ENCODE measurements at regions not wholly inside any gene's neighbourhood (a gene's known extent, or its start where the extent isn't known, plus 50 kb on each side); places are given as distances from the start of the nearest gene placed in this dataset.

DNA sequence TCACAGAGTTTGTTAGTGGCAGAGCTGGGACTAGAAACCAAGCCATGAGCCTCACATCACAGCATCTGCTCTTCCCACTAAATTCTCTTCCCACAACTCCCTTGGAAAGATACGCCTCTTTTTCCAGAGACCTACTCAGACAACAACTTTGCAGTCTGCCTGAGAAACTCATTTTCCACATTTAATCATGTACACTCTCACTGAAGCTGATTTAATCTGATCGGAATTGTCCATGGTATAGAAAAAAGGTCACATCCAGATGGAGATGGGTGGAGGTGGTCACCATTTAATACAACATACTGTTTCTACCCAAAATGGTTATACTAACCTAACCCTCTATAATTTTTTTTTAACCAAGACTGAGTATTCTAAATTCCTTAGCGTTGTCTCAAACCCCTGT is 366.2 kb downstream of the ENC1 start (continued):
- TF ChIP-seq SIN3A (IDR thresholded peaks at IDR 0.05; ENCODE audit: low read depth, low read length) (no peak), POLR2A (IDR thresholded peaks at IDR 0.05; ENCODE audit: low read depth, low read length) (no peak), ZZZ3 (IDR thresholded peaks at IDR 0.05; ENCODE audit: control insufficient read depth, insufficient read length, low read depth) (no peak), CBX3 (IDR thresholded peaks at IDR 0.05; ENCODE audit: borderline replicate concordance, low read depth) (no peak), TBL1XR1 (IDR thresholded peaks at IDR 0.05; ENCODE audit: low read depth, low read length) (no peak)

DNA sequence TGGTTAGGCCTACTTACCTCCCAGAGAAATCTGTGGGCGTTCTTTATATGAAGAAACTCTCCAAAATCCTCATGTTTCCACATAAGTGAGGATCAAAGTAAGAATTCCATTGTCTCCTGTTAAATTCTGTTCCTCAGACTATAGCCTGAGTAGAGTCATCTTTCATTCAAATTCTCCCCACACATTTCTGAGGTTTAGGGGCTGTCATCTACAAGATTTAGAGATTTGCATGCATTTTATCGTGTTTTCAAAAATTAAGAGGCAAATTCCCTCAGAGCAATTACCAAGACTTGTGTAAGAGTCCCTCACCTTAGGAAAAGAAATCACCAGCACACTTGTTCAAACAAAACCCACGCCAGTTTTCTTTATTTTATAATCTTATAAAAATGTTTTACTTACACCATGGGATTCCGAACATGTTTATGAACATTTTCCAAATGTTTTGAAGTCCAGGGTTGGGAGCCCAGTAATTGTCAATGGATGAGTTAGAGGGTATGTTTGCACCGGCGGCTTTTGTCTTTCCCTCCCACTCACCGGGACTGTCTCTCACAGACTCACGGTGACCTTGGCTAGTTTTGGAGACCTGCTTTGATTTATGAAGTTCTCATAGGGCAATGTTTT is 367.6 kb downstream of the ENC1 start:
- ChIA-PET CTCF (no interaction called here), POLR2A (no interaction called here), RAD21 (ENCODE audit: unreplicated experiment) (no interaction called here), SMC1A (ENCODE audit: uncharacterized antibody, unreplicated experiment) (no interaction called here)
- Histone ChIP-seq H3K9ac (ENCODE audit: control insufficient read depth, insufficient read depth, low read length) (no peak overlapping the region), H3K4me1 (ENCODE audit: control insufficient read depth, insufficient read depth, low read length) (no peaks in the 10 kb centered on the region), H3K4me3 (no peak overlapping the region), H3K79me2 (ENCODE audit: control insufficient read depth, insufficient read depth, low read length) (no peaks in the 10 kb centered on the region), H3K27ac (ENCODE audit: control insufficient read depth, insufficient read depth) (no peak overlapping the region), H3K36me3 (ENCODE audit: control insufficient read depth in 2 of 2, insufficient read depth in 2 of 2, low read length in 1 of 2) (no peaks in the 10 kb centered on the region), H3K9me3 (replicated peaks; ENCODE audit: control insufficient read depth, insufficient read depth, low read length) (no peaks in the 10 kb centered on the region), H4K20me1 (ENCODE audit: control insufficient read depth, insufficient read depth) (no peaks in the 10 kb centered on the region), H2AFZ (ENCODE audit: control insufficient read depth, low read depth, low read length) (no peak overlapping the region), H3K4me2 (ENCODE audit: control insufficient read depth, insufficient read depth) (no peak overlapping the region), H3K27me3 (replicated peaks in 1 of 2; ENCODE audit: control insufficient read depth in 2 of 2, insufficient read depth in 2 of 2, low read length in 1 of 2) (no peaks in the 10 kb centered on the region)
- BruUV-seq (replicated peaks) = no TSS peak
- WGBS (ENCODE audit: insufficient coverage, insufficient replicate concordance, low lambda C conversion rate, missing lambda C conversion rate) = 45% methylated on average over 8 of the region's 8 CpGs
- in situ Hi-C loops (cut with MboI) = no loop called here
- no peak for DNase-seq (ENCODE audit: low read depth, low spot score)
- ATAC-seq = no peak
- intact Hi-C loops (cut with micrococcal nuclease; ENCODE audit: unreplicated experiment) = no loop called here
- FAIRE-seq = no peak
- TF ChIP-seq, protein P1, sequence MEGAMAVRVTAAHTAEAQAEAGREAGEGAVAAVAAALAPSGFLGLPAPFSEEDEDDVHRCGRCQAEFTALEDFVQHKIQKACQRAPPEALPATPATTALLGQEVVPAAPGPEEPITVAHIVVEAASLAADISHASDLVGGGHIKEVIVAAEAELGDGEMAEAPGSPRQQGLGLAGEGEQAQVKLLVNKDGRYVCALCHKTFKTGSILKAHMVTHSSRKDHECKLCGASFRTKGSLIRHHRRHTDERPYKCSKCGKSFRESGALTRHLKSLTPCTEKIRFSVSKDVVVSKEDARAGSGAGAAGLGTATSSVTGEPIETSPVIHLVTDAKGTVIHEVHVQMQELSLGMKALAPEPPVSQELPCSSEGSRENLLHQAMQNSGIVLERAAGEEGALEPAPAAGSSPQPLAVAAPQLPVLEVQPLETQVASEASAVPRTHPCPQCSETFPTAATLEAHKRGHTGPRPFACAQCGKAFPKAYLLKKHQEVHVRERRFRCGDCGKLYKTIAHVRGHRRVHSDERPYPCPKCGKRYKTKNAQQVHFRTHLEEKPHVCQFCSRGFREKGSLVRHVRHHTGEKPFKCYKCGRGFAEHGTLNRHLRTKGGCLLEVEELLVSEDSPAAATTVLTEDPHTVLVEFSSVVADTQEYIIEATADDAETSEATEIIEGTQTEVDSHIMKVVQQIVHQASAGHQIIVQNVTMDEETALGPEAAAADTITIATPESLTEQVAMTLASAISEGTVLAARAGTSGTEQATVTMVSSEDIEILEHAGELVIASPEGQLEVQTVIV (IDR thresholded peaks at IDR 0.05; ENCODE audit: borderline replicate concordance, partially characterized antibody) = no peak
- TF ChIP-seq, protein P2, sequence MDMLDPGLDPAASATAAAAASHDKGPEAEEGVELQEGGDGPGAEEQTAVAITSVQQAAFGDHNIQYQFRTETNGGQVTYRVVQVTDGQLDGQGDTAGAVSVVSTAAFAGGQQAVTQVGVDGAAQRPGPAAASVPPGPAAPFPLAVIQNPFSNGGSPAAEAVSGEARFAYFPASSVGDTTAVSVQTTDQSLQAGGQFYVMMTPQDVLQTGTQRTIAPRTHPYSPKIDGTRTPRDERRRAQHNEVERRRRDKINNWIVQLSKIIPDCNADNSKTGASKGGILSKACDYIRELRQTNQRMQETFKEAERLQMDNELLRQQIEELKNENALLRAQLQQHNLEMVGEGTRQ (IDR thresholded peaks at IDR 0.05; ENCODE audit: borderline replicate concordance, low read depth, low read length) = no peak
- TF ChIP-seq SRF (IDR thresholded peaks at IDR 0.05; ENCODE audit: low read depth in 2 of 2, low read length in 2 of 2) (no peak), ZZZ3 (IDR thresholded peaks at IDR 0.05; ENCODE audit: control insufficient read depth, insufficient read length, low read depth) (no peak), EGR1 (IDR thresholded peaks at IDR 0.05; ENCODE audit: borderline replicate concordance in 1 of 2, low read depth in 2 of 2, low read length in 2 of 2) (no peak)
- TF ChIP-seq, protein P3, sequence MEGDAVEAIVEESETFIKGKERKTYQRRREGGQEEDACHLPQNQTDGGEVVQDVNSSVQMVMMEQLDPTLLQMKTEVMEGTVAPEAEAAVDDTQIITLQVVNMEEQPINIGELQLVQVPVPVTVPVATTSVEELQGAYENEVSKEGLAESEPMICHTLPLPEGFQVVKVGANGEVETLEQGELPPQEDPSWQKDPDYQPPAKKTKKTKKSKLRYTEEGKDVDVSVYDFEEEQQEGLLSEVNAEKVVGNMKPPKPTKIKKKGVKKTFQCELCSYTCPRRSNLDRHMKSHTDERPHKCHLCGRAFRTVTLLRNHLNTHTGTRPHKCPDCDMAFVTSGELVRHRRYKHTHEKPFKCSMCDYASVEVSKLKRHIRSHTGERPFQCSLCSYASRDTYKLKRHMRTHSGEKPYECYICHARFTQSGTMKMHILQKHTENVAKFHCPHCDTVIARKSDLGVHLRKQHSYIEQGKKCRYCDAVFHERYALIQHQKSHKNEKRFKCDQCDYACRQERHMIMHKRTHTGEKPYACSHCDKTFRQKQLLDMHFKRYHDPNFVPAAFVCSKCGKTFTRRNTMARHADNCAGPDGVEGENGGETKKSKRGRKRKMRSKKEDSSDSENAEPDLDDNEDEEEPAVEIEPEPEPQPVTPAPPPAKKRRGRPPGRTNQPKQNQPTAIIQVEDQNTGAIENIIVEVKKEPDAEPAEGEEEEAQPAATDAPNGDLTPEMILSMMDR (IDR thresholded peaks at IDR 0.05 in 2 of 3, conservative IDR thresholded peaks at IDR 0.05 in 1 of 3; ENCODE audit: control insufficient read depth in 2 of 3, extremely low read depth in 1 of 3, insufficient read depth in 1 of 3, low read depth in 3 of 3, low read length in 3 of 3) = no peak
- TF ChIP-seq, protein P4, sequence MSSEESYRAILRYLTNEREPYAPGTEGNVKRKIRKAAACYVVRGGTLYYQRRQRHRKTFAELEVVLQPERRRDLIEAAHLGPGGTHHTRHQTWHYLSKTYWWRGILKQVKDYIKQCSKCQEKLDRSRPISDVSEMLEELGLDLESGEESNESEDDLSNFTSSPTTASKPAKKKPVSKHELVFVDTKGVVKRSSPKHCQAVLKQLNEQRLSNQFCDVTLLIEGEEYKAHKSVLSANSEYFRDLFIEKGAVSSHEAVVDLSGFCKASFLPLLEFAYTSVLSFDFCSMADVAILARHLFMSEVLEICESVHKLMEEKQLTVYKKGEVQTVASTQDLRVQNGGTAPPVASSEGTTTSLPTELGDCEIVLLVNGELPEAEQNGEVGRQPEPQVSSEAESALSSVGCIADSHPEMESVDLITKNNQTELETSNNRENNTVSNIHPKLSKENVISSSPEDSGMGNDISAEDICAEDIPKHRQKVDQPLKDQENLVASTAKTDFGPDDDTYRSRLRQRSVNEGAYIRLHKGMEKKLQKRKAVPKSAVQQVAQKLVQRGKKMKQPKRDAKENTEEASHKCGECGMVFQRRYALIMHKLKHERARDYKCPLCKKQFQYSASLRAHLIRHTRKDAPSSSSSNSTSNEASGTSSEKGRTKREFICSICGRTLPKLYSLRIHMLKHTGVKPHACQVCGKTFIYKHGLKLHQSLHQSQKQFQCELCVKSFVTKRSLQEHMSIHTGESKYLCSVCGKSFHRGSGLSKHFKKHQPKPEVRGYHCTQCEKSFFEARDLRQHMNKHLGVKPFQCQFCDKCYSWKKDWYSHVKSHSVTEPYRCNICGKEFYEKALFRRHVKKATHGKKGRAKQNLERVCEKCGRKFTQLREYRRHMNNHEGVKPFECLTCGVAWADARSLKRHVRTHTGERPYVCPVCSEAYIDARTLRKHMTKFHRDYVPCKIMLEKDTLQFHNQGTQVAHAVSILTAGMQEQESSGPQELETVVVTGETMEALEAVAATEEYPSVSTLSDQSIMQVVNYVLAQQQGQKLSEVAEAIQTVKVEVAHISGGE (CRISPR knock-in tag; IDR thresholded peaks at IDR 0.05) = no peak
